Nephron progenitor cell (in vitro differentiated cells): ENCODE measurements at regions not wholly inside any gene's neighbourhood (a gene's known extent, or its start where the extent isn't known, plus 50 kb on each side); places are given as distances from the start of the nearest gene placed in this dataset.

Experiments
- DNase-seq: peaks from one replicate; pipeline ENCODE4 v3.0.0; 2021
- H3K27ac Mint-ChIP-seq: 2 replicates; pipeline ENCODE4 v1.8.0; 2021; ENCODE audit warnings: mild to moderate bottlenecking, moderate library complexity, mixed read lengths
- H3K27me3 Mint-ChIP-seq: 2 replicates; pipeline ENCODE4 v1.8.0; 2021; ENCODE audit warnings: mild to moderate bottlenecking, low read depth, mixed read lengths; ENCODE audit not compliant: poor library complexity
- H3K36me3 Mint-ChIP-seq: 2 replicates; pipeline ENCODE4 v1.8.0; 2021; ENCODE audit warnings: low read depth, mixed read lengths
- H3K4me1 Mint-ChIP-seq: 2 replicates; pipeline ENCODE4 v1.8.0; 2021; ENCODE audit warnings: mixed read lengths
- H3K4me3 Mint-ChIP-seq: 2 replicates; pipeline ENCODE4 v1.8.0; 2021; ENCODE audit warnings: mild to moderate bottlenecking, moderate library complexity, mixed read lengths
- H3K9me3 Mint-ChIP-seq: 2 replicates; pipeline ENCODE4 v1.8.0; 2021; ENCODE audit warnings: mild to moderate bottlenecking, moderate library complexity, mixed read lengths
- CTCF ChIP-seq: fragments of 200-600 bp; sonication (generic); IDR thresholded peaks from 2 replicates; pipeline ENCODE4 v1.5.0; 2021; ENCODE audit warnings: antibody characterized with exemption

- DNase-seq: no peak
- TF ChIP-seq CTCF: no peak
- peaks cover 5% of the 10 kb centered on the region for H3K27me3 Mint-ChIP-seq
- no peak overlapping the region for H3K27ac Mint-ChIP-seq
- peaks cover 6% of the 10 kb centered on the region for H3K4me1 Mint-ChIP-seq
- no peaks in the 10 kb centered on the region for H3K9me3 Mint-ChIP-seq
- H3K4me3 Mint-ChIP-seq: no peak overlapping the region
- no peaks in the 10 kb centered on the region for H3K36me3 Mint-ChIP-seq
These were observed 67.4 kb upstream of the PPP1R3C start for GRCh38 chr10:91700273-91700672.

- Mint-ChIP-seq H3K9me3 (no peaks in the 10 kb centered on the region), H3K27ac (no peak overlapping the region), H3K4me3 (no peak overlapping the region), H3K27me3 (peaks cover 9% of the 10 kb centered on the region), H3K36me3 (no peaks in the 10 kb centered on the region), H3K4me1 (peaks cover 6% of the 10 kb centered on the region)
- TF ChIP-seq CTCF: no peak
- no peak for DNase-seq
These were observed 65.4 kb upstream of the PPP1R3C start for GRCh38 chr10:91698258-91698657.

- H3K27ac Mint-ChIP-seq: no peak overlapping the region
- TF ChIP-seq CTCF: peak; percentile 39
- no peak overlapping the region for H3K4me3 Mint-ChIP-seq
- no peaks in the 10 kb centered on the region for H3K36me3 Mint-ChIP-seq
- DNase-seq: peak; percentile 10
- peaks cover 6% of the 10 kb centered on the region for H3K27me3 Mint-ChIP-seq
- H3K9me3 Mint-ChIP-seq: no peaks in the 10 kb centered on the region
- peaks cover 5% of the 10 kb centered on the region for H3K4me1 Mint-ChIP-seq
These were observed 61.4 kb upstream of the PPP1R3C start for GRCh38 chr10:91694170-91694794.

GRCh38 chr10:91691981-91692380, 59.1 kb upstream of the PPP1R3C start:
- no peak overlapping the region for H3K4me3 Mint-ChIP-seq
- H3K4me1 Mint-ChIP-seq: peaks cover 5% of the 10 kb centered on the region
- H3K27ac Mint-ChIP-seq: no peak overlapping the region
- no peak for DNase-seq
- no peaks in the 10 kb centered on the region for H3K9me3 Mint-ChIP-seq
- H3K27me3 Mint-ChIP-seq: peaks cover 3% of the 10 kb centered on the region
- no peaks in the 10 kb centered on the region for H3K36me3 Mint-ChIP-seq
- TF ChIP-seq CTCF: no peak

GRCh38 chr10:91690996-91691676, 58.3 kb upstream of the PPP1R3C start:
- no peak overlapping the region for H3K4me3 Mint-ChIP-seq
- H3K27me3 Mint-ChIP-seq: peaks cover 3% of the 10 kb centered on the region
- no peak for TF ChIP-seq CTCF
- H3K27ac Mint-ChIP-seq: no peak overlapping the region
- DNase-seq: no peak
- H3K4me1 Mint-ChIP-seq: peaks cover 5% of the 10 kb centered on the region
- no peaks in the 10 kb centered on the region for H3K9me3 Mint-ChIP-seq
- no peaks in the 10 kb centered on the region for H3K36me3 Mint-ChIP-seq

- DNase-seq: no peak
- H3K4me1 Mint-ChIP-seq: peaks cover 5% of the 10 kb centered on the region
- H3K4me3 Mint-ChIP-seq: no peak overlapping the region
- H3K27ac Mint-ChIP-seq: no peak overlapping the region
- no peak for TF ChIP-seq CTCF
- H3K9me3 Mint-ChIP-seq: no peaks in the 10 kb centered on the region
- no peaks in the 10 kb centered on the region for H3K36me3 Mint-ChIP-seq
- peaks cover 3% of the 10 kb centered on the region for H3K27me3 Mint-ChIP-seq
These were observed 57.5 kb upstream of the PPP1R3C start for GRCh38 chr10:91690412-91690811.
